Karpas-422 (cell line): ENCODE measurements at regions not wholly inside any gene's neighbourhood (a gene's known extent, or its start where the extent isn't known, plus 50 kb on each side); places are given as distances from the start of the nearest gene placed in this dataset.

Experiments used
- DNase-seq: peaks from one replicate; pipeline ENCODE4 v3.0.0-alpha.2; 2015
- H2AFZ ChIP-seq: fragments of 200-600 bp; sonication (generic); 2 replicates; pipeline ENCODE4 v1.6.1; 2014; ENCODE audit warnings: antibody characterized with exemption, low read length, mixed read lengths
- H3K27ac ChIP-seq: fragments of 200-600 bp; sonication (generic); 2 replicates; pipeline ENCODE4 v1.5.1; 2014; ENCODE audit warnings: mild to moderate bottlenecking, low read length, moderate library complexity
- H3K27me3 ChIP-seq: fragments of 200-600 bp; sonication (generic); 2 replicates; pipeline ENCODE4 v1.6.1; 2014; ENCODE audit warnings: low read length, mixed read lengths
- H3K36me3 ChIP-seq: fragments of 200-600 bp; sonication (generic); 2 replicates; pipeline ENCODE4 v1.6.1; 2014; ENCODE audit warnings: low read length, mixed read lengths; ENCODE audit not compliant: insufficient read depth
- H3K4me1 ChIP-seq: fragments of 200-600 bp; sonication (generic); 2 replicates; pipeline ENCODE4 v1.6.1; 2014; ENCODE audit warnings: mild to moderate bottlenecking, low read length, mixed read lengths
- H3K4me2 ChIP-seq: fragments of 200-600 bp; sonication (generic); 2 replicates; pipeline ENCODE4 v1.6.1; 2014; ENCODE audit warnings: low read length, low read depth, mild to moderate bottlenecking; ENCODE audit not compliant: poor library complexity, severe bottlenecking
- H3K4me3 ChIP-seq: fragments of 200-600 bp; sonication (generic); 2 replicates; pipeline ENCODE4 v1.5.1; 2014; ENCODE audit warnings: mild to moderate bottlenecking, antibody characterized with exemption, low read length, mixed read lengths
- H3K79me2 ChIP-seq: fragments of 200-600 bp; sonication (generic); 2 replicates; pipeline ENCODE4 v1.6.1; 2014; ENCODE audit warnings: mild to moderate bottlenecking, low read length, mixed read lengths
- H3K9ac ChIP-seq: fragments of 200-600 bp; sonication (generic); 2 replicates; pipeline ENCODE4 v1.6.0; 2014; ENCODE audit warnings: low read length
- H3K9me2 ChIP-seq: fragments of 200-600 bp; sonication (generic), shearing (Covaris generic); replicated peaks from 2 replicates; pipeline ENCODE4 v1.6.0; 2014; ENCODE audit warnings: mild to moderate bottlenecking, low read length, moderate library complexity; ENCODE audit not compliant: insufficient read depth
- H3K9me3 ChIP-seq: fragments of 300-700, 200-600 bp; sonication (generic); 2 replicates; pipeline ENCODE4 v1.6.1; 2014; ENCODE audit warnings: low read length, mixed read lengths
- H4K20me1 ChIP-seq: fragments of 200-600 bp; sonication (generic); 2 replicates; pipeline ENCODE4 v1.6.1; 2014; ENCODE audit warnings: mild to moderate bottlenecking, antibody characterized with exemption, low read length, low read depth; ENCODE audit not compliant: insufficient read depth

DNA sequence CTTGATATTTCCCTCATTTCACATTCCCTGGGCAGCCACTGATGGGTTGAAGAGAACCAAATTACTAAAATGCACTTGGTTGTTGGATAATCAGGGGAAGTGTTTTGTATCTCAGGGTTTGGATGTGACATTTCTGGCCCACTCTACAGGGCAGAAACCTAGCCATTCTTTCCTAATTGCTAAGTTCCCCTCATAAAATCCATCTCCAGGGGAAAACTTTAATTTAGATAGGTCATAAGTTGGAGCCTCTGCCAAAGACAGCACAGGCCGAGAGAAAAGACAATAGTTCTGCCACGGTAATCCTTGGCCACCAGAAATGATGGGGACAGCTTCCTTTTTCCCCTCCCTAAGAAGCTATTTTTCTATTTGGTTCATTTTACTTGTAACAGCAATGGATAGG is 192.7 kb upstream of the C1QTNF7 start:
- H3K9me3 ChIP-seq, result no peaks in the 10 kb centered on the region
- no peak overlapping the region for H3K4me3 ChIP-seq
- no peaks in the 10 kb centered on the region for H3K27me3 ChIP-seq
- no peak for DNase-seq
- H4K20me1 ChIP-seq, result no peaks in the 10 kb centered on the region
- H3K4me2 ChIP-seq, result no peak overlapping the region
- H2AFZ ChIP-seq, result no peak overlapping the region
- H3K79me2 ChIP-seq, result no peaks in the 10 kb centered on the region
- H3K9ac ChIP-seq, result no peak overlapping the region
- no peaks in the 10 kb centered on the region for H3K9me2 ChIP-seq
- H3K27ac ChIP-seq, result no peak overlapping the region
- no peaks in the 10 kb centered on the region for H3K4me1 ChIP-seq
- no peaks in the 10 kb centered on the region for H3K36me3 ChIP-seq

- Histone ChIP-seq H3K9me3 (no peaks in the 10 kb centered on the region), H3K27me3 (no peaks in the 10 kb centered on the region), H4K20me1 (no peaks in the 10 kb centered on the region), H3K27ac (no peak overlapping the region), H3K9ac (no peak overlapping the region), H3K36me3 (no peaks in the 10 kb centered on the region), H3K4me3 (no peak overlapping the region), H2AFZ (no peak overlapping the region), H3K79me2 (no peaks in the 10 kb centered on the region), H3K9me2 (no peaks in the 10 kb centered on the region), H3K4me2 (no peak overlapping the region), H3K4me1 (no peaks in the 10 kb centered on the region)
- DNase-seq, result no peak
These were observed 190.1 kb upstream of the C1QTNF7 start for GRCh38 chr4:15237648-15238230.

GRCh38 chr4:15238720-15239119 is 189.1 kb upstream of the C1QTNF7 start:
- no peak overlapping the region for H3K4me2 ChIP-seq

DNA sequence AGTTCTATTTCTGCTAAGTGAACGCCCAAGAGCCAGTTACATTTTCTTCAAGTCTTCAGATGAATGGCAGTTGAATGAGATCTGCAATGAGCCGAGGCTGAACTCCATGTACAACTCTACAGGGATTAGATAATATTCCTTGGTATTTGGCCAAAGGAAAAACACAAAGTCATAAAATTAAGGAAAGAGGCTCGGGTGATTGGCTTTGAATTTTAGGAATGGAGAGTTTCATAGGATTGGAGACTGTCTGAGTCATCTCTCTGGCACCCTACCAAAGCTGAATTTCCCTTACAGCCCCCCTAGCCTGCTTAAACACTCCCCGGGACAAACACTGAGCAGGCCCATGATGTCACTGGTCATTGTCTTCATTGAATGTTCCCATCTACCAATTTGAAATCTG is 188.0 kb upstream of the C1QTNF7 start:
- Histone ChIP-seq H3K9ac (no peak overlapping the region), H3K9me3 (no peaks in the 10 kb centered on the region), H3K79me2 (no peaks in the 10 kb centered on the region), H3K4me1 (no peaks in the 10 kb centered on the region), H4K20me1 (no peaks in the 10 kb centered on the region), H2AFZ (no peak overlapping the region), H3K9me2 (no peaks in the 10 kb centered on the region), H3K4me2 (no peak overlapping the region), H3K27ac (no peak overlapping the region), H3K36me3 (no peaks in the 10 kb centered on the region), H3K27me3 (no peaks in the 10 kb centered on the region), H3K4me3 (no peak overlapping the region)
- no peak for DNase-seq

More at GRCh38 chr4:15238720-15239119, 189.1 kb upstream of the C1QTNF7 start:
- Histone ChIP-seq H3K4me1 (no peaks in the 10 kb centered on the region), H3K79me2 (no peaks in the 10 kb centered on the region), H3K27ac (no peak overlapping the region), H3K36me3 (no peaks in the 10 kb centered on the region), H3K27me3 (no peaks in the 10 kb centered on the region), H3K9ac (no peak overlapping the region), H2AFZ (no peak overlapping the region), H4K20me1 (no peaks in the 10 kb centered on the region), H3K4me3 (no peak overlapping the region), H3K9me3 (no peaks in the 10 kb centered on the region), H3K9me2 (no peaks in the 10 kb centered on the region)
- peak; percentile 70 for DNase-seq

GRCh38 chr4:15240764-15241163 is 187.1 kb upstream of the C1QTNF7 start:
- no peaks in the 10 kb centered on the region for H3K9me3 ChIP-seq
- no peak overlapping the region for H3K4me3 ChIP-seq
- no peak overlapping the region for H3K4me2 ChIP-seq
- H3K4me1 ChIP-seq, result no peaks in the 10 kb centered on the region
- H4K20me1 ChIP-seq, result no peaks in the 10 kb centered on the region
- no peaks in the 10 kb centered on the region for H3K27me3 ChIP-seq
- H3K36me3 ChIP-seq, result no peaks in the 10 kb centered on the region
- no peak overlapping the region for H3K9ac ChIP-seq
- DNase-seq, result no peak
- H3K9me2 ChIP-seq, result no peaks in the 10 kb centered on the region
- H3K79me2 ChIP-seq, result no peaks in the 10 kb centered on the region
- no peak overlapping the region for H2AFZ ChIP-seq
- no peak overlapping the region for H3K27ac ChIP-seq

DNA sequence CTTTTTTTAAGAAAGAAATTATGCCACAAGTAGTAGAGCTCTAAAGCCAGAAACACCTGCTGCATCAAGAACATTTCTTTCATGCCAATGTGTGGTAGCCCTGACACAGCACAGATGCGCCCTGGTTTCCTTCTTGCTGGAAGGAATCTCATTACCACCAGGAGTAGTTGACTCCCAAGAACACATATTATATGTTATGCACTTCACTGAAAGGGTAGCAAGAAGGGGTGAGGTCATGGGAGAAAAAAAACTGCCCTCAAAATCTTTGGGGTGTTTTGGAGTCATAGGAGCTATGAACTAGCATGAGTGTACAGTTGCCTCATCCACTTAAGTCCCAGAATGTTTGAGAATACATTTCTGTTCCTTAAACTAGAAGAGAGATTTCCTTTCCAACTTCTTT is 185.8 kb upstream of the C1QTNF7 start:
- Histone ChIP-seq H3K79me2 (no peaks in the 10 kb centered on the region), H3K9me2 (no peaks in the 10 kb centered on the region), H3K36me3 (no peaks in the 10 kb centered on the region), H4K20me1 (no peaks in the 10 kb centered on the region), H3K9ac (no peak overlapping the region), H3K4me2 (no peak overlapping the region), H2AFZ (no peak overlapping the region), H3K4me3 (no peak overlapping the region), H3K9me3 (no peaks in the 10 kb centered on the region), H3K27ac (no peak overlapping the region), H3K4me1 (no peaks in the 10 kb centered on the region), H3K27me3 (no peaks in the 10 kb centered on the region)
- DNase-seq, result no peak

DNA sequence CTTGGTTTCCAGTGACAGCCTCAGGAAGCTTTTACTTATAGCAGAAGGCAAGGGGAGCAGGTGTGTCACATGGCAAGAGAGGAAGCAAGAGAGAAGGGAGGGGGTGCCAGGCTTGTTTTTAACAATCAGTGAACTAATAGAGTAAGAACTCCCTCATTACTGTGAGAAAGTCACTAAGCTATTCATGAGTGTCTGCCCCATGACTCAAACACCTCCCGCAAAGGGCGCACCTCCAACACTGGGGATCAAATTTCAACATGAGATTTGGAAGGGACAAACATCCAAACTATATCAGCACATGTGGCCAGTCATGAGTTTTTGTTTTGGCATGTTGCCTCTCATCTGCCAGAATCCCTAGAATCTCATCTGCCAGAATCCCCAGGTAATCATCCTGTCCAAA is 183.5 kb upstream of the C1QTNF7 start:
- no peak overlapping the region for H3K27ac ChIP-seq
- no peak overlapping the region for H3K9ac ChIP-seq
- no peaks in the 10 kb centered on the region for H3K79me2 ChIP-seq
- H3K36me3 ChIP-seq, result no peaks in the 10 kb centered on the region
- H3K4me2 ChIP-seq, result no peak overlapping the region
- H2AFZ ChIP-seq, result no peak overlapping the region
- no peaks in the 10 kb centered on the region for H3K9me3 ChIP-seq
- no peaks in the 10 kb centered on the region for H3K27me3 ChIP-seq
- no peak for DNase-seq
- no peak overlapping the region for H3K4me3 ChIP-seq
- H3K4me1 ChIP-seq, result no peaks in the 10 kb centered on the region
- H4K20me1 ChIP-seq, result no peaks in the 10 kb centered on the region
- H3K9me2 ChIP-seq, result no peaks in the 10 kb centered on the region

DNA sequence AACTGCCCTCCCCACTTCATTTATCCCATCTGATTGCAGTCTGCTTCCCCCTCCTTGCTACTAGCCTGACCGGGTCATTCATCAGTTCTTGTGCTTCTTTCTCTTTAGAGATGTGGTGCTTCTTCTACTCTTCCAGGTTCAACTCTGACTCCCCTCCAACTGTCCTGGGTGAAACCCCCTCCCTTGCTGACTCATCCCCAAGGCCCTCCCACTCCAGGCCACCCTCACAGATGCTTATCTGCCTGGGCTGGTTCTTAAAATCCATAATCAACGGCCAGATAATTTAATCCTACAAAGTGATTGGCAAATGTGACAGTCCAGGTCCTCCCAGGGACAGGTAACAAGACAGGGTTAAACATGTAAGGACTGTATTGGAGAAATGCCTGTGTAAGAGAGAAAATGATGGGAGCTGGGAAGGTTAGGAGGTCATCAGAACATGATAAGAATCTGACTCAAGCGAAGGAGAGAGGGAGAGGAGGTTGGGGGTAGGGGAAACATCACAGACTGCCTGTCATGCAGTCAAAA is 182.8 kb upstream of the C1QTNF7 start:
- Histone ChIP-seq H3K4me1 (no peaks in the 10 kb centered on the region), H3K4me2 (no peak overlapping the region), H2AFZ (no peak overlapping the region), H3K27me3 (no peaks in the 10 kb centered on the region), H3K4me3 (no peak overlapping the region), H3K9me3 (no peaks in the 10 kb centered on the region), H3K79me2 (no peaks in the 10 kb centered on the region), H4K20me1 (no peaks in the 10 kb centered on the region), H3K27ac (no peak overlapping the region), H3K9me2 (no peaks in the 10 kb centered on the region), H3K9ac (no peak overlapping the region), H3K36me3 (no peaks in the 10 kb centered on the region)
- DNase-seq, result no peak
